C4-2B (cell line): ENCODE measurements at regions not wholly inside any gene's neighbourhood (a gene's known extent, or its start where the extent isn't known, plus 50 kb on each side); places are given as distances from the start of the nearest gene placed in this dataset.

Source experiments
- ZFX ChIP-seq: fragments of 450-650 bp; IDR thresholded peaks from 2 replicates; pipeline ENCODE4 v1.6.1; 2017
- TF ChIP-seq, protein P1 (sequence below): fragments of 450-650 bp; conservative IDR thresholded peaks from 2 replicates; pipeline ENCODE4 v1.5.1; 2017; ENCODE audit warnings: mild to moderate bottlenecking

DNA sequence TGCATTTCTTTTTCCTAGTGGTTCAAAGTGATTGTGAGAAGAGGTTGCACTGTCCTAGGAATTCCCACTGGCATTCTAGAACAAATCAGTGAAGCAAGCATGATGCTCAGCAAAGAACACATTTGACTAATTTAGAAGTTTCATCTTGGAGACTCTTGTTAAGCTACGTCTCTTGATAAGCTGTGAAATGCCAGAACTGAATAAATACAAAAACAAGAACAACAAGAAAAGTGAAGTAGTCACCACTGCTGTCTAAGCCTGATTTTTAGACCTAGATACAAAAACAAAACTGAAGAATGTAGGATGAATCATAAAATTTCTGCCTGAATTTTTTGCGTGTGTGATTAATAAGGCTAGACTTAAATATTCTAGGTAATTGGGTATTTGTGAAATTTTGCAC is 1162.4 kb downstream of the TUSC7 start:
- TF ChIP-seq, protein P1, sequence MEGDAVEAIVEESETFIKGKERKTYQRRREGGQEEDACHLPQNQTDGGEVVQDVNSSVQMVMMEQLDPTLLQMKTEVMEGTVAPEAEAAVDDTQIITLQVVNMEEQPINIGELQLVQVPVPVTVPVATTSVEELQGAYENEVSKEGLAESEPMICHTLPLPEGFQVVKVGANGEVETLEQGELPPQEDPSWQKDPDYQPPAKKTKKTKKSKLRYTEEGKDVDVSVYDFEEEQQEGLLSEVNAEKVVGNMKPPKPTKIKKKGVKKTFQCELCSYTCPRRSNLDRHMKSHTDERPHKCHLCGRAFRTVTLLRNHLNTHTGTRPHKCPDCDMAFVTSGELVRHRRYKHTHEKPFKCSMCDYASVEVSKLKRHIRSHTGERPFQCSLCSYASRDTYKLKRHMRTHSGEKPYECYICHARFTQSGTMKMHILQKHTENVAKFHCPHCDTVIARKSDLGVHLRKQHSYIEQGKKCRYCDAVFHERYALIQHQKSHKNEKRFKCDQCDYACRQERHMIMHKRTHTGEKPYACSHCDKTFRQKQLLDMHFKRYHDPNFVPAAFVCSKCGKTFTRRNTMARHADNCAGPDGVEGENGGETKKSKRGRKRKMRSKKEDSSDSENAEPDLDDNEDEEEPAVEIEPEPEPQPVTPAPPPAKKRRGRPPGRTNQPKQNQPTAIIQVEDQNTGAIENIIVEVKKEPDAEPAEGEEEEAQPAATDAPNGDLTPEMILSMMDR: no peak
- no peak for TF ChIP-seq ZFX
